ENCODE measurements at regions not wholly inside any gene's neighbourhood (a gene's known extent, or its start where the extent isn't known, plus 50 kb on each side); places are given as distances from the start of the nearest gene placed in this dataset.

- in situ Hi-C loops (cut with MboI; ENCODE audit: low sequenced_read_pairs in 4 of 4) = no loop called here
- no peak overlapping the region for H3K27ac ChIP-seq
- intact Hi-C loops (cut with DNase I; ENCODE audit: low total_unique reads) = no loop called here
- no peak overlapping the region for H3K4me3 ChIP-seq
- no peaks in the 10 kb centered on the region for H3K36me3 ChIP-seq
- H3K27me3 ChIP-seq = no peaks in the 10 kb centered on the region
- ATAC-seq (no peak), DNase-seq (no peak)
- H3K9me3 ChIP-seq = no peaks in the 10 kb centered on the region
- TF ChIP-seq POLR2A (IDR thresholded peaks at IDR 0.05) = no peak
- no peaks in the 10 kb centered on the region for H3K4me1 ChIP-seq
Observed at GRCh38 chr5:54363669-54364068, 53.3 kb upstream of the ARL15 start.

- no peaks in the 10 kb centered on the region for H3K4me1 ChIP-seq
- DNase-seq (no peak), ATAC-seq (no peak)
- TF ChIP-seq CTCF (IDR thresholded peaks at IDR 0.05 in 4 of 5, conservative IDR thresholded peaks at IDR 0.05 in 1 of 5) = no peak
- TF ChIP-seq POLR2A (IDR thresholded peaks at IDR 0.05) = no peak
- no peak overlapping the region for H3K4me3 ChIP-seq
- in situ Hi-C loops (cut with MboI; ENCODE audit: low sequenced_read_pairs in 4 of 4) = no loop called here
- intact Hi-C loops (cut with DNase I; ENCODE audit: low total_unique reads) = no loop called here
- no peak overlapping the region for H3K27ac ChIP-seq
- H3K36me3 ChIP-seq = no peaks in the 10 kb centered on the region
- no peaks in the 10 kb centered on the region for H3K27me3 ChIP-seq
- H3K9me3 ChIP-seq = no peaks in the 10 kb centered on the region
Observed at GRCh38 chr5:54362992-54363625, 52.7 kb upstream of the ARL15 start.

GRCh38 chr5:54362434-54362833, 52.1 kb upstream of the ARL15 start:
- no peak for DNase-seq
- Histone ChIP-seq H3K27me3 (no peaks in the 10 kb centered on the region), H3K4me1 (no peaks in the 10 kb centered on the region), H3K36me3 (no peaks in the 10 kb centered on the region), H3K4me3 (no peak overlapping the region), H3K9me3 (no peaks in the 10 kb centered on the region), H3K27ac (no peak overlapping the region)
- ATAC-seq = no peak
- in situ Hi-C loops (cut with MboI; ENCODE audit: low sequenced_read_pairs in 4 of 4) = no loop called here
- TF ChIP-seq POLR2A (IDR thresholded peaks at IDR 0.05) (no peak), CTCF (IDR thresholded peaks at IDR 0.05 in 4 of 5, conservative IDR thresholded peaks at IDR 0.05 in 1 of 5) (no peak)
- intact Hi-C loops (cut with DNase I; ENCODE audit: low total_unique reads) = no loop called here

DNA sequence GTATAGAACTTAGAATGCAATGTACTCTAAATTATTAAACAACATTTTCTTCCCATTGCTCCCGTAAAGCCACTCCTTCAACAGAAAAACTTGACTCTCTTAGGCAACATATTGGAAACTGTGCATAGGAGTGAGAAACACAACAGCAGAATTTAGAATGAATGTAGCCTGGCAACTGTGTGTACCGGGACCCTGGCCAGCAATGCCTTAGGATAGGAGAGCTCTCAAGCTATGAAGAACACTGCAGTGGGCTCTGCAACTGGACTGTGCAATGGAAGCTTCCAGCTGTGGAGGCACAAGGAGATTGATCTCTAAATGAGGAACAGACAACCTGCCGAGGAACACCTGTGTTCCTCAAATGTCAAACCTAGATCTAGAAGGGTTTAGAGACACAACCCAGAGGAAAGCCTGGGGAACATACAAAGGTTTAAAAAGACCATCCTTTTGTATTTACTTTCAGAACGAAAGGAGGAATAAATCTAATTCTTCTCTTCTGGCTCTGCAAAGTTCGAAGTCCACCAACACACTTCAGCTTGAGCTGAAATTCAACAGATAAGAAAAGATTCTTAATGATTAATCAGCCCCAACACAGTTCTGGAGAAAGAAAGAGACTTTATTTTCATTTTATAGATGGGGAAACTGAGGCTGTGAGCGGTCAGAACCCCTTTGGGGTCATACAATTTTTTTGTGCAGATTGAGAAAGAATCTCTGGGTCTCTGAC, 51.5 kb upstream of the ARL15 start:
- no peak for ATAC-seq
- Histone ChIP-seq H3K9me3 (no peaks in the 10 kb centered on the region), H3K27me3 (no peaks in the 10 kb centered on the region), H3K4me3 (no peak overlapping the region), H3K27ac (no peak overlapping the region), H3K4me1 (no peaks in the 10 kb centered on the region), H3K36me3 (no peaks in the 10 kb centered on the region)
- TF ChIP-seq POLR2A (IDR thresholded peaks at IDR 0.05) = no peak
- TF ChIP-seq CTCF (IDR thresholded peaks at IDR 0.05 in 4 of 5, conservative IDR thresholded peaks at IDR 0.05 in 1 of 5) = no peak
- DNase-seq = no peak
- intact Hi-C loops (cut with DNase I; ENCODE audit: low total_unique reads) = no loop called here
- in situ Hi-C loops (cut with MboI; ENCODE audit: low sequenced_read_pairs in 4 of 4) = no loop called here

DNA sequence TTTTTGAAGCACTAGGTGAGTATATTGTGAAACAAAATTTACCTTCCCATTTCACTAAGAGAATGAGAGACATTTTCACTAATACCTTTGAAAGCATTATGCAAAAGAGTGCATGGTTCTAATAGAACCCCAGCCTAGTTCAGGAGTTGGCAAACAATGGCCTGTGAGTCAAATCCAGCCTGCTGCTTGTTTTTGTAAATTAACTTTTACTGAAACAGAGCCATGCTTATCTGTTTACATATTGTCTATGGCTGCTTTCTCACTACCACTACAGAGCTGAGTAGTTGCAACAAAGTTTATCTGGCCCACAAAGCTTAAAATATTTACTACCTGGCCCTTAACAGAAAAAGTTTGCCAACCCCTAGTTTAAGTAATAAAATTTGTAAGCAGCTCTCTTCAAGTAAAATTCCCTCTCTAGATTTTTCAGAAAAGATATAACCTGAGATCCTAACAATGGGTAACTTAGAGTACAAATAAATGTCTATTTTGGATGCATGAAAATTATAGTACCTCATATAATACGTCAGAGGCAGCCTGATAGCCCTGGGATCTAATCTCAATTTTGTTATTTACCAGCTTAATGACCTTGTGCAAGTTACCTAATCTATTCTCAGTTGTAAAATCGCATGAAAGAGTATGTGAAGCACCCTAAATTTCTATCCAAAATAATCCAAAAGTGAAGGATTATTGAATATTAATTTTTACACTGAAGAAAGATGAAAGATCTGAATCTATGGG, 50.7 kb upstream of the ARL15 start:
- in situ Hi-C loops (cut with MboI; ENCODE audit: low sequenced_read_pairs in 4 of 4) = no loop called here
- H3K4me1 ChIP-seq = no peaks in the 10 kb centered on the region
- no peaks in the 10 kb centered on the region for H3K27me3 ChIP-seq
- H3K36me3 ChIP-seq = no peaks in the 10 kb centered on the region
- ATAC-seq (no peak), DNase-seq (no peak)
- H3K9me3 ChIP-seq = no peaks in the 10 kb centered on the region
- intact Hi-C loops (cut with DNase I; ENCODE audit: low total_unique reads) = no loop called here
- no peak overlapping the region for H3K4me3 ChIP-seq
- TF ChIP-seq POLR2A (IDR thresholded peaks at IDR 0.05) (no peak), CTCF (IDR thresholded peaks at IDR 0.05 in 4 of 5, conservative IDR thresholded peaks at IDR 0.05 in 1 of 5) (no peak)
- H3K27ac ChIP-seq = no peak overlapping the region

Data from gastrocnemius medialis (tissue), 4 donors.